ENCODE measurements at regions not wholly inside any gene's neighbourhood (a gene's known extent, or its start where the extent isn't known, plus 50 kb on each side); places are given as distances from the start of the nearest gene placed in this dataset.
"Not testable (repeated sequence)": the region's sequence is repeated elsewhere in the genome, so short reads cannot be mapped to it uniquely, and the experiment has no call there.

DNA sequence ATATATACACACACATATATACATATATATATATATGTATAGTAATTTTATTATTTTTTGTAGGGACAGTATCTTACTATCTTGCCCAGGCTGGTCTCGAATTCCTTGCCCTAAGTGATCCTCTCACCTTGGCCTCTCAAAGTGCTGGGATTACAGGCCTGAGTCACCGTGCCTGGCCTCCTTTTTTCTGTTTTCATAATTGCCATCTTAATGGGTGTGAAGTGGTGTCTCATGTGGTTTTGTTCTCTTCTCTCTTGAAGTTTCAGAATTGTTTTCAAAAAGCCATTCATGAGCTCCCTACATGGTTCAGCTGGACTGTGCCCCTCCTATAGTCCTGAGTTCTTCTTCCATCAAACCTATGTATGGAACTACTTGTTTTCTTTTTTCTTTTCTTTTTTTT is 88.9 kb upstream of the CRYM start:
- TF ChIP-seq, protein P1, sequence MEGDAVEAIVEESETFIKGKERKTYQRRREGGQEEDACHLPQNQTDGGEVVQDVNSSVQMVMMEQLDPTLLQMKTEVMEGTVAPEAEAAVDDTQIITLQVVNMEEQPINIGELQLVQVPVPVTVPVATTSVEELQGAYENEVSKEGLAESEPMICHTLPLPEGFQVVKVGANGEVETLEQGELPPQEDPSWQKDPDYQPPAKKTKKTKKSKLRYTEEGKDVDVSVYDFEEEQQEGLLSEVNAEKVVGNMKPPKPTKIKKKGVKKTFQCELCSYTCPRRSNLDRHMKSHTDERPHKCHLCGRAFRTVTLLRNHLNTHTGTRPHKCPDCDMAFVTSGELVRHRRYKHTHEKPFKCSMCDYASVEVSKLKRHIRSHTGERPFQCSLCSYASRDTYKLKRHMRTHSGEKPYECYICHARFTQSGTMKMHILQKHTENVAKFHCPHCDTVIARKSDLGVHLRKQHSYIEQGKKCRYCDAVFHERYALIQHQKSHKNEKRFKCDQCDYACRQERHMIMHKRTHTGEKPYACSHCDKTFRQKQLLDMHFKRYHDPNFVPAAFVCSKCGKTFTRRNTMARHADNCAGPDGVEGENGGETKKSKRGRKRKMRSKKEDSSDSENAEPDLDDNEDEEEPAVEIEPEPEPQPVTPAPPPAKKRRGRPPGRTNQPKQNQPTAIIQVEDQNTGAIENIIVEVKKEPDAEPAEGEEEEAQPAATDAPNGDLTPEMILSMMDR (IDR thresholded peaks at IDR 0.05; ENCODE audit: insufficient read depth, low read depth, low read length): not testable (repeated sequence)
- TF ChIP-seq EZH2 (IDR thresholded peaks at IDR 0.05; ENCODE audit: insufficient read depth, low read length): not testable (repeated sequence)
